ENCODE measurements at regions not wholly inside any gene's neighbourhood (a gene's known extent, or its start where the extent isn't known, plus 50 kb on each side); places are given as distances from the start of the nearest gene placed in this dataset.

- no peak overlapping the region for H3K4me3 ChIP-seq (ENCODE audit: low read depth, low read length)
- DNase-seq (ENCODE audit: low read depth) = no peak
- no peak for TF ChIP-seq CTCF (conservative IDR thresholded peaks at IDR 0.05; ENCODE audit: low read depth, low read length)
Observed at GRCh38 chr21:41560661-41561158, 52.8 kb upstream of the TMPRSS2 start.

- DNase-seq (ENCODE audit: low read depth) = no peak
- TF ChIP-seq CTCF (conservative IDR thresholded peaks at IDR 0.05; ENCODE audit: low read depth, low read length) = no peak
- H3K4me3 ChIP-seq (ENCODE audit: low read depth, low read length) = no peak overlapping the region
Observed at GRCh38 chr21:41559658-41560631, 52.0 kb upstream of the TMPRSS2 start.

- no peak overlapping the region for H3K4me3 ChIP-seq (ENCODE audit: low read depth, low read length)
- TF ChIP-seq CTCF (conservative IDR thresholded peaks at IDR 0.05; ENCODE audit: low read depth, low read length) = no peak
- DNase-seq (ENCODE audit: low read depth) = no peak
Observed at GRCh38 chr21:41558842-41559241, 50.9 kb upstream of the TMPRSS2 start.

DNA sequence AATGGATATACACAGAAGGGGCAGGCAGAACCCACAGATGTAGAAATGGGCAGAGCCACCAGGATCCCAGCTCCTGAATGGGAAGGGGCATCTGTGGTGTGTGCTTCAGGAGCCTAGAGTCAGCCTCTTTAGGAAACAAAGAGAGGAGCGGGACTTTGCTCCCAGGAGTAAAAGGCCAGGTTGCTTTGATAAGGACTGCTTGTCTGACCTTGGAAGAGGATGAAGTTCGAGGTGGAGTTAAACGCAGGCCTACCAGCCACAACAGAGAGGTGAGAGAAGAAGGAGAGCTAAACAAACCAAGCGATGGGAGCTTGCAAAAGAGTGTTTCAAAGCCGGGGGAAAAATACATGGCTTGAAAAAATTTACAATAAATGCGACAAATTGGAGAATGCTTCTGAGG is 49.9 kb upstream of the TMPRSS2 start:
- DNase-seq (ENCODE audit: low read depth) = no peak
- no peak overlapping the region for H3K4me3 ChIP-seq (ENCODE audit: low read depth, low read length)
- TF ChIP-seq CTCF (conservative IDR thresholded peaks at IDR 0.05; ENCODE audit: low read depth, low read length) = no peak
